ENCODE measurements at regions not wholly inside any gene's neighbourhood (a gene's known extent, or its start where the extent isn't known, plus 50 kb on each side); places are given as distances from the start of the nearest gene placed in this dataset.
A peak's percentile ranks its signal among the peaks of the same experiment; 100 is the strongest.

DNA sequence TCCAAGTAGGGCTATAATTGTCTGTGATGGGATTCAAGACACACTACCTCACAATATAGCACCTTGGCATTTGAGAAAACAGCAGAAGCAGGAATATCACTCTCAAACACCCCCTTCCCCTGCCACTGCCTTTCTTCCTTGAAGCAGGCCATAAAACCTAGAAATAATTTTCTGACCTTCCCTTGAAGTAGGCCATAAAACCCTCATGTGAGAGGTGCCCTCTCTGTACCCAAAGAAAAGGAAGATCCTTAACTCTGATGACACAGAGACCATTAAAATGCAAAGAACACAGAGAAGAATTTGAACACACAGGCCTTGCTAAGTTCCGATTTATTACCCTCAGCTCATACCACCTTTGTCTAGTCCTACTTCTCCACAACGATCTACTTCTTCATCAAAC is 631.7 kb upstream of the CADM1 start:
- H3K4me3 Mint-ChIP-seq = no peak overlapping the region
- no peaks in the 10 kb centered on the region for H3K4me1 Mint-ChIP-seq
- no peaks in the 10 kb centered on the region for H3K36me3 Mint-ChIP-seq
- peaks cover 27% of the 10 kb centered on the region for H3K27me3 Mint-ChIP-seq
- no peak for ATAC-seq
- H3K9me3 Mint-ChIP-seq = no peaks in the 10 kb centered on the region
- H3K27ac Mint-ChIP-seq = no peak overlapping the region

GRCh38 chr11:116134450-116134849 is 630.2 kb upstream of the CADM1 start:
- Mint-ChIP-seq H3K27ac (no peak overlapping the region), H3K36me3 (no peaks in the 10 kb centered on the region), H3K4me1 (no peaks in the 10 kb centered on the region), H3K27me3 (peaks cover 22% of the 10 kb centered on the region), H3K4me3 (no peak overlapping the region), H3K9me3 (no peaks in the 10 kb centered on the region)
- ATAC-seq = no peak

DNA sequence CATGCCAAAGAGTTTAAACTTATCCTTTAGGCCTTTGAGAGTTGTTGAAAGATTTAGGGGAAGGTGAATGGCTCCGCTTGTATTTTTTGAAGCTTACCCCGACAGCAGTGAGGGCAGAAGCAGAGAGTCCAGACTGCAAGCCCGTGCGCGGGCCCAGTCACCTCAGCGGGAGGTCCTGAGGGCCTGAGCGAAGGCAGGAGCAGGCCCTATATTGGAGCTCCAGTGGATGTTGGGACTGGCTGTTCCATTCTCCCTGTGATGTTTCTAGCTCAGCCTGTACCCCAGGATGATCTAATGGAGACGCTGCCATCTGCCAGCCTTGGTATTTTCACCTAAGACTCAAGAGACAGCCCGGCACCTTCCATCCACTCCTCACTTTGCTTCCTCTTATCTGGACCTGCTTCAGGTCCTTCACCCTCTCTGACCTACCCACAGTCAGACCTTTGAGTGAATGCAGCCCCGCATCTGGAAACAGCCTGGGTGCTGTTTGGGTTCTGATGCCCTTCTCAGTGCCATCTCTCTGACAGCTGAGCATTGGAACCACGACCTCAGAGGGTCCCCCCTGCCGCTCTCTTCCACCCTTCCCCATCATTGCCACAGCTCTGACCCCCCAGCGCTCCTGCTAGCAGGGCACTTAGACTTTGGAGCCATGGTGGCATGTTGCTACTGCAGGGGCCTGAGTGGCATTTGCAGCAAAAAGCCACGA is 628.2 kb upstream of the CADM1 start:
- Mint-ChIP-seq H3K4me3 (no peak overlapping the region), H3K27ac (no peak overlapping the region), H3K4me1 (no peaks in the 10 kb centered on the region), H3K36me3 (no peaks in the 10 kb centered on the region), H3K27me3 (peaks cover 1% of the 10 kb centered on the region), H3K9me3 (no peaks in the 10 kb centered on the region)
- no peak for ATAC-seq

DNA sequence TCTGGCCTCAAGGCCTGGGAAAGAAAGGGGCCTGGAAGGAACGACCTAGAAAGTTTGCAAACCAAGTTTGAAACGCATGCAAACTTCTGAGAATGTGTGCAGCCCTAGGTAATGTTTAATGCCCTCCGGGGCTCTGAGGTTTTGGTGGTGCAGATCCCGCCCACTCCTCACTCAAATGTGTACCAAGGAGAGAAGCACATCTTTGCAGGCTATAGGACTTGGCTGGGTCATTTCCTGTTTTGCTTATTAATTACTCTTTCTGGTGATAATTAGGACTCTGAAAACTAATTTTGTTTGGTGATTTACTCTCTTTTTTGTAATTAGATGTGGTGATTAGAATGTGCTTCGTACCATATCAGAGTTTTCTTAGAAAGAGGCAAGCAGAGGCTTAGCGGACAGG is 625.9 kb upstream of the CADM1 start:
- no peak for ATAC-seq
- Mint-ChIP-seq H3K27ac (no peak overlapping the region), H3K27me3 (no peaks in the 10 kb centered on the region), H3K36me3 (no peaks in the 10 kb centered on the region), H3K4me1 (no peaks in the 10 kb centered on the region), H3K9me3 (no peaks in the 10 kb centered on the region), H3K4me3 (no peak overlapping the region)

GRCh38 chr11:116129456-116129855 is 625.2 kb upstream of the CADM1 start:
- no peak overlapping the region for H3K27ac Mint-ChIP-seq
- no peaks in the 10 kb centered on the region for H3K36me3 Mint-ChIP-seq
- H3K4me3 Mint-ChIP-seq = no peak overlapping the region
- no peaks in the 10 kb centered on the region for H3K4me1 Mint-ChIP-seq
- ATAC-seq = no peak
- H3K27me3 Mint-ChIP-seq = no peaks in the 10 kb centered on the region
- H3K9me3 Mint-ChIP-seq = no peaks in the 10 kb centered on the region

DNA sequence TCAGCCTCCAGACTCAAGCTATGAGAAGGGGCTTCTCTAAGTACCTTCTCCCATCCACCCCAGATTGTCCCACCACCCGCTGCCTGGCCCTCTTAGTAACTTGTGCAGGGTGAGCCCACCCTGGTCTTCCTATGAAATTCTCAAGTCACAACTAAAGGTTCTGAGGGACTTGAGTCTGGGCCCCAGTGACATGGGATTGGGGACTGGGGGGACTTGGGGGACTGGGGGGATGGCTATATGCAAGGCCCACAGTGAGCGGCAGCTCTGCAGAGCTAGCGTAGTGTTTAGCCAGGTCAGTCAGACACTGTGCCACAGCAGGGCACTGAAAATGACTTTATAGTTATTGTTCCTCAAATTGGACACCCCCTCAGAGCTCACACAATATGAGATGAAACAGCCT is 622.3 kb upstream of the CADM1 start:
- H3K9me3 Mint-ChIP-seq = no peaks in the 10 kb centered on the region
- H3K4me3 Mint-ChIP-seq = no peak overlapping the region

DNA sequence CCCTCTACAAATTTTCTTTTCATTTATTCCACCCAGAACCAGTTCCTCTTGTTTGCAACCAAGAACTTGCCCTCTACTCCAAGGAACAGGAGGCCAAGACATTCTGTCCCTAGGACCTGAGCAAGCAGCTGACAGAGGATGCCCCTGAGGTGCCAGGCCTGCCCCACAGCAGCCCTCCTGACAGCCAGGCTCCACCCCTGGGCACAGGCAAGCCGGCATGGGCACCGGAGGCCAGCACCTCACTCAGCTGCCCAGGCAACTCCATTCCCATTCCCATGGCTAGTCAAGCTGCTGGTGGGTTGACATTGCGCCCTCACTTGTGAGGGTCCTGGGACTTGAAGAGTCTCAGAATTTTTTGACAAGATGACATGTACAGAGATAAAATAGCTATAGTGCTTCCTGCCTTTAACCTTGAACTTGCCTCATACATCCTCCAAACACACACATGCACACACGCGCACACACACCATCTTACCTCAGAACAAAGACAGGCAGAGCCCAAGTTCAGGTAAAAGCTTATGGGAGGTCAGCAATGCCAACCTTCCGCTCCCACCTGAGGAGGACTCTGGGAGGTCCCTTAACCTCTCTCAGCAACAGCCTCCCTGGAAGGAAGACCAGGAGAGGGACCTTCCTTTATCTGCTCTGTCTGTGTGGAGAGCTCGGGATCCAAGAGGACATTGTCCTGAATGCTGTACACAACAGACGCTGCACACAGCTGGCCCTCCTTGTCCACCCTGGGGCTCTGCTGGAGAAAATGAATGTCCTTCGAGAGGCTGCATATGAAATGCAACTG is 620.9 kb upstream of the CADM1 start:
- H3K4me1 Mint-ChIP-seq = no peaks in the 10 kb centered on the region
- no peak overlapping the region for H3K4me3 Mint-ChIP-seq
- H3K27me3 Mint-ChIP-seq = no peaks in the 10 kb centered on the region

More for the DNA sequence above, 622.3 kb upstream of the CADM1 start:
- H3K4me1 Mint-ChIP-seq = no peaks in the 10 kb centered on the region
- no peaks in the 10 kb centered on the region for H3K36me3 Mint-ChIP-seq
- no peaks in the 10 kb centered on the region for H3K27me3 Mint-ChIP-seq
- no peak overlapping the region for H3K27ac Mint-ChIP-seq
- no peak for ATAC-seq

DNA sequence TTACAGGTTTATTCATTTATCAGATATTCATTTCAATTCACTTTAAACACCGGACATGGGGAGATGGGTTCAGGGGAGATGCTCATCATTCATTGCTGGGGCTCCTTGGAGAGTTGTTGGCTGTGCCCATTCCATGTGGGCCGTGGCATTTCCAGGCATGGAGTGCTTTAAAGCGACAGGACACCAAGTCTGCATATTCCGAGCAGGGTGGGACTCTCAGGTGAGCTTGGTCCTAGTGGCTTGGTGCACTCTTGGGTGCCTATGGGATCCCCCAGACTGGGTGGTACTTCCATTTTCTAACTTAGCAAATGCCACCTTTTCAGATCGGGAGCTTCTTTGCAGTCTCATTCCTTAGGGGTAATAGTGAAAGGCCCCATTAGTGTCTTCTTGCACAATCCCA is 619.5 kb upstream of the CADM1 start:
- Mint-ChIP-seq H3K4me3 (no peak overlapping the region), H3K9me3 (peaks cover 3% of the 10 kb centered on the region), H3K27me3 (peaks cover 7% of the 10 kb centered on the region), H3K27ac (no peak overlapping the region), H3K4me1 (no peaks in the 10 kb centered on the region), H3K36me3 (no peaks in the 10 kb centered on the region)
- ATAC-seq = no peak

More for the DNA sequence above, 620.9 kb upstream of the CADM1 start:
- Mint-ChIP-seq H3K27ac (no peak overlapping the region), H3K36me3 (no peaks in the 10 kb centered on the region), H3K9me3 (no peaks in the 10 kb centered on the region)
- peak; percentile 7 for ATAC-seq

GRCh38 chr11:116122697-116123472 is 618.7 kb upstream of the CADM1 start:
- Mint-ChIP-seq H3K36me3 (no peaks in the 10 kb centered on the region), H3K27ac (no peak overlapping the region), H3K4me1 (no peaks in the 10 kb centered on the region), H3K9me3 (peaks cover 3% of the 10 kb centered on the region), H3K27me3 (peaks cover 16% of the 10 kb centered on the region), H3K4me3 (no peak overlapping the region)
- peak; percentile 19 for ATAC-seq

DNA sequence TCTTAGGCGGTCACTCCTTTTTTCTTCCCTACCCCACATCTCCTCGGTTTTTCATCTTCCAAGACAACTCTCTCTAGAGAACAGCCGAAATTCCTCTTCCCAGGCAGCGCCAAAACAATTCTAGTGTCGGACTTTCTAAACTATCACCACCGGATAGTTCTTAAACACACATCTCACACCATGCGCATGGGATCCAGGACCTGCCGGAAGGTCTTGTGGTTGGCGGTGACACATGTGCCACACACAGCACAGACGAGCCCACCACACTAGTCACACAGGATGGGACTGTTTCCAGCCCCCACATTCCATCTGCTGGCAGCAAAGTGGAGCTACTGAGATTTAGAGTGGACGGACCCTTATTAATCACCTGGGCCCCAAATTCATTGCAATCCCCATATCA is 614.9 kb upstream of the CADM1 start:
- Mint-ChIP-seq H3K9me3 (peaks cover 5% of the 10 kb centered on the region), H3K36me3 (no peaks in the 10 kb centered on the region), H3K4me3 (no peak overlapping the region), H3K4me1 (no peaks in the 10 kb centered on the region), H3K27ac (no peak overlapping the region), H3K27me3 (peaks cover 23% of the 10 kb centered on the region)
- ATAC-seq = no peak

GRCh38 chr11:116118138-116118470 is 613.9 kb upstream of the CADM1 start:
- Mint-ChIP-seq H3K27ac (no peak overlapping the region), H3K9me3 (peaks cover 8% of the 10 kb centered on the region)

GRCh38 chr11:116117331-116118137 is 613.3 kb upstream of the CADM1 start:
- Mint-ChIP-seq H3K27me3 (peaks cover 30% of the 10 kb centered on the region), H3K4me1 (no peaks in the 10 kb centered on the region), H3K9me3 (peaks cover 8% of the 10 kb centered on the region), H3K27ac (no peak overlapping the region), H3K36me3 (no peaks in the 10 kb centered on the region), H3K4me3 (no peak overlapping the region)
- no peak for ATAC-seq

More at GRCh38 chr11:116118138-116118470, 613.9 kb upstream of the CADM1 start:
- Mint-ChIP-seq H3K27me3 (peaks cover 30% of the 10 kb centered on the region), H3K4me3 (no peak overlapping the region), H3K36me3 (no peaks in the 10 kb centered on the region), H3K4me1 (no peaks in the 10 kb centered on the region)
- no peak for ATAC-seq

- H3K36me3 Mint-ChIP-seq = no peaks in the 10 kb centered on the region
- peaks cover 8% of the 10 kb centered on the region for H3K9me3 Mint-ChIP-seq
- no peak for ATAC-seq
- peaks cover 30% of the 10 kb centered on the region for H3K27me3 Mint-ChIP-seq
- no peaks in the 10 kb centered on the region for H3K4me1 Mint-ChIP-seq
- H3K27ac Mint-ChIP-seq = no peak overlapping the region
- H3K4me3 Mint-ChIP-seq = no peak overlapping the region
Observed at GRCh38 chr11:116115801-116116200, 611.6 kb upstream of the CADM1 start.

GRCh38 chr11:116114198-116114651 is 610.0 kb upstream of the CADM1 start:
- no peaks in the 10 kb centered on the region for H3K36me3 Mint-ChIP-seq
- H3K4me1 Mint-ChIP-seq = no peaks in the 10 kb centered on the region
- no peak for ATAC-seq

More at GRCh38 chr11:116114198-116114651, 610.0 kb upstream of the CADM1 start:
- Mint-ChIP-seq H3K27me3 (peaks cover 28% of the 10 kb centered on the region), H3K27ac (no peak overlapping the region), H3K4me3 (no peak overlapping the region), H3K9me3 (peaks cover 8% of the 10 kb centered on the region)
